ENCODE measurements at regions not wholly inside any gene's neighbourhood (a gene's known extent, or its start where the extent isn't known, plus 50 kb on each side); places are given as distances from the start of the nearest gene placed in this dataset.

- TF ChIP-seq, protein P1, sequence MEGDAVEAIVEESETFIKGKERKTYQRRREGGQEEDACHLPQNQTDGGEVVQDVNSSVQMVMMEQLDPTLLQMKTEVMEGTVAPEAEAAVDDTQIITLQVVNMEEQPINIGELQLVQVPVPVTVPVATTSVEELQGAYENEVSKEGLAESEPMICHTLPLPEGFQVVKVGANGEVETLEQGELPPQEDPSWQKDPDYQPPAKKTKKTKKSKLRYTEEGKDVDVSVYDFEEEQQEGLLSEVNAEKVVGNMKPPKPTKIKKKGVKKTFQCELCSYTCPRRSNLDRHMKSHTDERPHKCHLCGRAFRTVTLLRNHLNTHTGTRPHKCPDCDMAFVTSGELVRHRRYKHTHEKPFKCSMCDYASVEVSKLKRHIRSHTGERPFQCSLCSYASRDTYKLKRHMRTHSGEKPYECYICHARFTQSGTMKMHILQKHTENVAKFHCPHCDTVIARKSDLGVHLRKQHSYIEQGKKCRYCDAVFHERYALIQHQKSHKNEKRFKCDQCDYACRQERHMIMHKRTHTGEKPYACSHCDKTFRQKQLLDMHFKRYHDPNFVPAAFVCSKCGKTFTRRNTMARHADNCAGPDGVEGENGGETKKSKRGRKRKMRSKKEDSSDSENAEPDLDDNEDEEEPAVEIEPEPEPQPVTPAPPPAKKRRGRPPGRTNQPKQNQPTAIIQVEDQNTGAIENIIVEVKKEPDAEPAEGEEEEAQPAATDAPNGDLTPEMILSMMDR (IDR thresholded peaks at IDR 0.05): no peak
- no peak for TF ChIP-seq POLR2A (IDR thresholded peaks at IDR 0.05)
Measured at GRCh38 chr6:166046982-166047381, 120.7 kb downstream of the TBXT start.

Measured in lower leg skin (tissue), 3 donors.